K562 (cell line): ENCODE measurements at regions not wholly inside any gene's neighbourhood (a gene's known extent, or its start where the extent isn't known, plus 50 kb on each side); places are given as distances from the start of the nearest gene placed in this dataset.

Source experiments
- HNRNPH1 ChIP-seq: fragments of 200-400 bp; formaldehyde crosslinking; optimal IDR thresholded peaks from 2 replicates; pipeline ENCODE3; 2017; ENCODE audit warnings: low read depth, mild to moderate bottlenecking, low read length, moderate library complexity
- NCOA1 ChIP-seq: fragments of 450-650 bp; IDR thresholded peaks from 2 replicates; pipeline ENCODE4 v1.6.1; 2016; ENCODE audit warnings: low read depth
- RFX1 ChIP-seq: fragments of 450-650 bp; IDR thresholded peaks from 2 replicates; pipeline ENCODE4 v1.6.1; 2016; ENCODE audit warnings: mild to moderate bottlenecking, moderate library complexity
- ZKSCAN1 ChIP-seq: fragments of 150-350 bp; IDR thresholded peaks from 2 replicates; pipeline ENCODE4 v1.6.1; 2016; ENCODE audit warnings: low read depth, low read length
- TF ChIP-seq, protein P1 (sequence below): fragments of 450-650 bp; IDR thresholded peaks from 2 replicates; pipeline ENCODE4 v1.7.1; 2018; ENCODE audit warnings: mild to moderate bottlenecking, low read depth; ENCODE audit not compliant: partially characterized antibody
- TF ChIP-seq, protein P2 (sequence below): fragments of 450-650 bp; formaldehyde crosslinking; IDR thresholded peaks from 2 replicates; pipeline ENCODE4 v1.4.0; 2020; ENCODE audit warnings: mild to moderate bottlenecking, moderate library complexity
- TF ChIP-seq, protein P3 (sequence below), 2 experiments: IDR thresholded peaks in 1 of 2; conservative IDR thresholded peaks in 1 of 2; 2 replicates each; pipeline ENCODE4 v1.6.1; 2016; ENCODE audit warnings: low read depth in 2 of 2, mild to moderate bottlenecking in 1 of 2, missing compliant biosample characterization in 1 of 2, missing genetic modification characterization in 1 of 2, moderate library complexity in 1 of 2

DNA sequence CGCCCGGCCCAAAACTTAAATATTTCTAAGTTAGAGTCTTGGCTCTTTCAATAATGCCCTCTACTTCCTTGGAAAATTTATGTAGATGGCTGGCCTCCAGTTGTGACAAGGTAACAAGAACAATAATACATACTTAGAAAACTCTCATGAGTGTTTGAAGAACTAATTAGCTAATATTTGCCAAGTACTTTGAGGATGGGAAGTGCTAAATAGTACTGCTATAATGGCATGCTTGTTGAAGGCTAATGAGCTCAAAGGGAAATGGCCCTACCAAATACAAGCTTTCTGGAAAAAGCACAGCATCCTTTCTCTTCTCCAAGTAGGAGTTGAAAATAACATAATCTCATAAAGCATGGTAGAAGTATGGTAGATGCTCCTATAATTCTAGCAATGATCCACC, 1022.2 kb upstream of the PIK3C3 start (continued):
- TF ChIP-seq, protein P1, sequence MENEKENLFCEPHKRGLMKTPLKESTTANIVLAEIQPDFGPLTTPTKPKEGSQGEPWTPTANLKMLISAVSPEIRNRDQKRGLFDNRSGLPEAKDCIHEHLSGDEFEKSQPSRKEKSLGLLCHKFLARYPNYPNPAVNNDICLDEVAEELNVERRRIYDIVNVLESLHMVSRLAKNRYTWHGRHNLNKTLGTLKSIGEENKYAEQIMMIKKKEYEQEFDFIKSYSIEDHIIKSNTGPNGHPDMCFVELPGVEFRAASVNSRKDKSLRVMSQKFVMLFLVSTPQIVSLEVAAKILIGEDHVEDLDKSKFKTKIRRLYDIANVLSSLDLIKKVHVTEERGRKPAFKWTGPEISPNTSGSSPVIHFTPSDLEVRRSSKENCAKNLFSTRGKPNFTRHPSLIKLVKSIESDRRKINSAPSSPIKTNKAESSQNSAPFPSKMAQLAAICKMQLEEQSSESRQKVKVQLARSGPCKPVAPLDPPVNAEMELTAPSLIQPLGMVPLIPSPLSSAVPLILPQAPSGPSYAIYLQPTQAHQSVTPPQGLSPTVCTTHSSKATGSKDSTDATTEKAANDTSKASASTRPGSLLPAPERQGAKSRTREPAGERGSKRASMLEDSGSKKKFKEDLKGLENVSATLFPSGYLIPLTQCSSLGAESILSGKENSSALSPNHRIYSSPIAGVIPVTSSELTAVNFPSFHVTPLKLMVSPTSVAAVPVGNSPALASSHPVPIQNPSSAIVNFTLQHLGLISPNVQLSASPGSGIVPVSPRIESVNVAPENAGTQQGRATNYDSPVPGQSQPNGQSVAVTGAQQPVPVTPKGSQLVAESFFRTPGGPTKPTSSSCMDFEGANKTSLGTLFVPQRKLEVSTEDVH: no peak
- TF ChIP-seq ZKSCAN1 (no peak), HNRNPH1 (no peak), RFX1 (no peak), NCOA1 (no peak)
- TF ChIP-seq, protein P2, sequence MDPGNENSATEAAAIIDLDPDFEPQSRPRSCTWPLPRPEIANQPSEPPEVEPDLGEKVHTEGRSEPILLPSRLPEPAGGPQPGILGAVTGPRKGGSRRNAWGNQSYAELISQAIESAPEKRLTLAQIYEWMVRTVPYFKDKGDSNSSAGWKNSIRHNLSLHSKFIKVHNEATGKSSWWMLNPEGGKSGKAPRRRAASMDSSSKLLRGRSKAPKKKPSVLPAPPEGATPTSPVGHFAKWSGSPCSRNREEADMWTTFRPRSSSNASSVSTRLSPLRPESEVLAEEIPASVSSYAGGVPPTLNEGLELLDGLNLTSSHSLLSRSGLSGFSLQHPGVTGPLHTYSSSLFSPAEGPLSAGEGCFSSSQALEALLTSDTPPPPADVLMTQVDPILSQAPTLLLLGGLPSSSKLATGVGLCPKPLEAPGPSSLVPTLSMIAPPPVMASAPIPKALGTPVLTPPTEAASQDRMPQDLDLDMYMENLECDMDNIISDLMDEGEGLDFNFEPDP (CRISPR knock-in tag): no peak
- TF ChIP-seq, protein P3, sequence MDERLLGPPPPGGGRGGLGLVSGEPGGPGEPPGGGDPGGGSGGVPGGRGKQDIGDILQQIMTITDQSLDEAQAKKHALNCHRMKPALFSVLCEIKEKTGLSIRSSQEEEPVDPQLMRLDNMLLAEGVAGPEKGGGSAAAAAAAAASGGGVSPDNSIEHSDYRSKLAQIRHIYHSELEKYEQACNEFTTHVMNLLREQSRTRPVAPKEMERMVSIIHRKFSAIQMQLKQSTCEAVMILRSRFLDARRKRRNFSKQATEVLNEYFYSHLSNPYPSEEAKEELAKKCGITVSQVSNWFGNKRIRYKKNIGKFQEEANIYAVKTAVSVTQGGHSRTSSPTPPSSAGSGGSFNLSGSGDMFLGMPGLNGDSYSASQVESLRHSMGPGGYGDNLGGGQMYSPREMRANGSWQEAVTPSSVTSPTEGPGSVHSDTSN (CRISPR knock-in tag; IDR thresholded peaks at IDR 0.05; ENCODE audit: low read depth): no peak
- TF ChIP-seq, protein P3 (tag; conservative IDR thresholded peaks at IDR 0.05; ENCODE audit: low read depth): no peak
